ENCODE measurements at regions not wholly inside any gene's neighbourhood (a gene's known extent, or its start where the extent isn't known, plus 50 kb on each side); places are given as distances from the start of the nearest gene placed in this dataset.

DNA sequence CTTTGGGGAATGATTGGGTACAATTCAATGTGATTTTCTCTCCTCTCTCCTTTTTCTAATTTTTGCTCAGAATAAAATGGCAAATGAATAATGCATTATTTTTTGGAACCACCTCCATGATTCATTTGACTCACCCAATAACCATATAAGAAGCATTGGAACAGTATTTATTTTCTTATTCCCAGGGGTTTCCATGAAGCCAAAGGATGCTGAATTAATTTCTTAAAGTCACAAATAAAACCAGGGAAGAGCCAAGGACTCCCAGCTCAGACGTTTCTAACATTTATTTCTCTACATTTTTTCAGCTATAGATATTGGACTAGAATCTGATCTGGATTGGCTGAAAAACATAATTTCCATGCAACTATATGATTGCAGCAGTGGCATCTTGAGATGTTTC, 735.2 kb upstream of the ANKRD30A start:
- DNase-seq, result no peak
- no peaks in the 10 kb centered on the region for H3K36me3 ChIP-seq (ENCODE audit: low read depth, missing control alignments)
- no peaks in the 10 kb centered on the region for H3K27me3 ChIP-seq
- H3K4me3 ChIP-seq, result no peak overlapping the region
- no peak overlapping the region for H3K27ac ChIP-seq
- 67 to 70% methylated on average over 1 of the region's 1 CpG for WGBS, 2 donors
- intact Hi-C loops (cut with DNase I; ENCODE audit: low total_unique reads), result no loop called here
- no peaks in the 10 kb centered on the region for H3K4me1 ChIP-seq
- TF ChIP-seq CTCF (IDR thresholded peaks at IDR 0.05) (no peak), POLR2A (IDR thresholded peaks at IDR 0.05) (no peak)
- no peaks in the 10 kb centered on the region for H3K9me3 ChIP-seq

DNA sequence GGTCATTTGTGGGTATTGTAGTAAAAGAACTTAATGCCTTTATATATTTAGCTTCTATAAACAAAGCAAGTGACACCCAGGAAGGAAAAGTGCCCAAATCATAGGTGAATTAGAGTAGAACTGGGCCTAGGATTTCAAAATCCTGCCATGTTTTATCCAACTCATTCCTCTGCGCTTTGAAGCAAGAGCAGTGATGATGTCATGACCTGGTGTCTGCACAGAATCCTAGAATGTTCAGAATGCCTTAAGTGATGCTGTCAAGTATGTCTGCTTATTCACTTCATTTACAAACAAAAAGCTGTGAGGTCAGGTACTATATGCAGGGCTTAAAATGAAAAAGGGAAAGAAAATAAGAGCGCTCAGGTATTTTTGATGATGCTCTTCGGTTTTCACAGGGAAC, 737.2 kb upstream of the ANKRD30A start:
- Histone ChIP-seq H3K9me3 (no peaks in the 10 kb centered on the region), H3K4me3 (no peak overlapping the region), H3K36me3 (ENCODE audit: low read depth, missing control alignments) (no peaks in the 10 kb centered on the region), H3K27me3 (no peaks in the 10 kb centered on the region), H3K4me1 (no peaks in the 10 kb centered on the region), H3K27ac (no peak overlapping the region)
- no peak for DNase-seq
- TF ChIP-seq POLR2A (IDR thresholded peaks at IDR 0.05) (no peak), CTCF (IDR thresholded peaks at IDR 0.05) (no peak)
- WGBS, 2 donors, result 93 to 94% methylated on average over 3 of the region's 3 CpGs
- intact Hi-C loops (cut with DNase I; ENCODE audit: low total_unique reads), result no loop called here

GRCh38 chr10:36385693-36386092, 739.7 kb upstream of the ANKRD30A start:
- WGBS, 2 donors, result 91 to 94% methylated on average over 9 of the region's 9 CpGs
- Histone ChIP-seq H3K27ac (no peak overlapping the region), H3K36me3 (ENCODE audit: low read depth, missing control alignments) (no peaks in the 10 kb centered on the region), H3K4me1 (no peaks in the 10 kb centered on the region), H3K4me3 (no peak overlapping the region), H3K9me3 (no peaks in the 10 kb centered on the region), H3K27me3 (no peaks in the 10 kb centered on the region)
- intact Hi-C loops (cut with DNase I; ENCODE audit: low total_unique reads), result no loop called here
- no peak for TF ChIP-seq CTCF (IDR thresholded peaks at IDR 0.05)
- TF ChIP-seq POLR2A (IDR thresholded peaks at IDR 0.05), result no peak
- no peak for DNase-seq

DNA sequence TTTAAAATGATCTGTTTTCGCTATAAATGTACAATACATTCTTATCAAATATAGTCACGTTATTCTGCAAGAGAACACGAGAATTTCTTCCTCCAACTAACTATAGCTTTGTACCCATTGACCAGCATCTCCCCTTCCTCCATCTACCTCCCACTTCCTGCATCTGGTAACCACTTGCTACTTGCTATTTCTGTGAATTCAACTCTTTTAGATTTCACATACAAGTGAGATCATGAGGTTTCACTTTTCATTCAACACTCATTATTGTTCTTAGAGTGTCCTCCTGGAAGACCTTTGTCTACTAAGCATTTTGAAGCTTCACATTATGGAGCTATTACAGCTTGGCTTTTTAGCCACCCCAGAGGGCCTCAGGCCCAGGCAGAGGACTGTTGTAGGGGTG, 741.3 kb upstream of the FZD8 start:
- 74 to 91% methylated on average over 3 of the region's 3 CpGs for WGBS, 2 donors
- no peak for DNase-seq
- H3K4me1 ChIP-seq, result no peaks in the 10 kb centered on the region
- H3K27ac ChIP-seq, result no peak overlapping the region
- TF ChIP-seq CTCF (IDR thresholded peaks at IDR 0.05) (no peak), POLR2A (IDR thresholded peaks at IDR 0.05) (no peak)
- H3K27me3 ChIP-seq, result no peaks in the 10 kb centered on the region
- intact Hi-C loops (cut with DNase I; ENCODE audit: low total_unique reads), result no loop called here
- H3K36me3 ChIP-seq (ENCODE audit: low read depth, missing control alignments), result no peaks in the 10 kb centered on the region
- no peaks in the 10 kb centered on the region for H3K9me3 ChIP-seq
- H3K4me3 ChIP-seq, result no peak overlapping the region

DNA sequence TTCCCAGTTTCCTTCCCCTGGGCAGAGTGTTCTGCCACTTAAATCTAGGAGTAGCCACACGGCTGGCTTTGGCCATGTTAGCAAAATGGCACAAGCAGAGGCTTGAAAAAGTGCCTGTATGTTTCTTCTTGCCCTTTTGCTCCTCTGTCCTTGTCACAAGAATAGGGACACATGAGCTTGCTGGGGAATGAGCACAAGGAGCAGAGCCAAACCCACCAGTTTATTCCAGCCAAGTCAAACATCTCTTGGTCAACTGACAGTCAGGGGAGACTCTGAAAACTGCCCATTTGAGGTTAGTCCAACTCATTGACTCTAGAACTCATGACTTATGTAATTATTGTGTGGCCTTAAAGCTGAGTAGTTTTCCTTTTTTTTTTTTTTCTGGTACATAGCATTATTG, 739.7 kb upstream of the FZD8 start:
- intact Hi-C loops (cut with DNase I; ENCODE audit: low total_unique reads), result no loop called here
- no peaks in the 10 kb centered on the region for H3K27me3 ChIP-seq
- no peaks in the 10 kb centered on the region for H3K4me1 ChIP-seq
- H3K27ac ChIP-seq, result no peak overlapping the region
- H3K36me3 ChIP-seq (ENCODE audit: low read depth, missing control alignments), result no peaks in the 10 kb centered on the region
- no peak for TF ChIP-seq POLR2A (IDR thresholded peaks at IDR 0.05)
- no peak for TF ChIP-seq CTCF (IDR thresholded peaks at IDR 0.05)
- no peaks in the 10 kb centered on the region for H3K9me3 ChIP-seq
- no peak for DNase-seq
- 0 to 35% methylated on average over 1 of the region's 1 CpG for WGBS, 2 donors
- H3K4me3 ChIP-seq, result peak overlapping the region in 1 of 2 donors; percentile 21
